GM18858 (cell line): ENCODE measurements at regions not wholly inside any gene's neighbourhood (a gene's known extent, or its start where the extent isn't known, plus 50 kb on each side); places are given as distances from the start of the nearest gene placed in this dataset.

Source experiments
- ATAC-seq: cut with Tn5 transposase; IDR thresholded peaks from one replicate; pipeline ENCODE4 v1.9.1; 2021; ENCODE audit not compliant: unreplicated experiment

DNA sequence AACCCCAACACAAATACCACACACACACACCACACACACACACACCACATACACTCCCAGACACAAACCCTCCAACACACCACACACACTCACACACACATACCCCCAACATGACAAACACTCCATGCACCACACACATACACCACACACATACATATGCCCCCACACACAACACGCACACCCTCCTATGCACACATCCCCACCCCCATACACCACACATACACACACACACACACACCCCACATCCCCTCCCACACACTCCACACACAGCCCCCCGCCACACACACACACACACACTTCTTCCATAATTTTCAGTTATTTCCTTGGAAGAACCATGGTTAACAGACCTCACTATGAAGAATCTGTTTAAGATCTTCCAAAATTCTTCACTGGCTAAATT, 173.5 kb upstream of the KCNIP4 start:
- no peak for ATAC-seq

DNA sequence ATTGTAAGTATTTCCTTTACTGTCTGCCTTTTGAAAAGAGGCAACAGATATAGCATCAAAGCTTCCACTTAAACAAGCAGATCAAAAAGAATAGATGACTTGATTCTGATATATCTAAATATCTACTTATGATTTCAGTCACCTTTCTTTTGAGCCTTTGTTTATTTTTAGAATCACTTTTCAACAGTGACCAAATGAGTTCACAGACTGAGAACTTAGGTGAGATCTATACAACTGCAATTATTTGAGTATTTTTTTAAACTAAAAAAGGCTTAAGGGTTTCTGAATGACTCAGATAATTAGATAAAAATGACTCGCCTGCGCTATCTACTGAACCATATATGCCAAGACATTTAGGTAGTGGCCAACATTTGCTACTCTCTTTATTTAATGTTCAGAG, 166.7 kb upstream of the KCNIP4 start:
- ATAC-seq, result no peak

DNA sequence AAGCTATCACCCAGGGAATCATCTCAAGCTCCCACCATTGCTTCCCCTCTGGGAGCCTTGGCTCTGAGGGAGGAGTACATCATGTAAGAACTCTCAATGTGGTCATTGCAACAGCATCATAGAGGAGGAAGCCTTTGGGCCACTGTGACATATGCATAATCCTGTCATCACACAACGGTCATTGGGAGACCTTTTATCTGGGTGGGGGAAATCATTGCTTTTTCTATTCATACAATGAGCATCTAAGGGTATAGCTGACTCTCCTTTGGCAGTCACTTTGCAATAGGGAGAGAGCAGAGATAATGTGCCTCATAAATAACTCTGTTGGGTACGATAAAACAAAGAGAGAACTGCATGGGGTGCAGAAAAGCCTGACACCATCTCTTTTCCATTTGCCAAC, 155.2 kb upstream of the KCNIP4 start:
- no peak for ATAC-seq

DNA sequence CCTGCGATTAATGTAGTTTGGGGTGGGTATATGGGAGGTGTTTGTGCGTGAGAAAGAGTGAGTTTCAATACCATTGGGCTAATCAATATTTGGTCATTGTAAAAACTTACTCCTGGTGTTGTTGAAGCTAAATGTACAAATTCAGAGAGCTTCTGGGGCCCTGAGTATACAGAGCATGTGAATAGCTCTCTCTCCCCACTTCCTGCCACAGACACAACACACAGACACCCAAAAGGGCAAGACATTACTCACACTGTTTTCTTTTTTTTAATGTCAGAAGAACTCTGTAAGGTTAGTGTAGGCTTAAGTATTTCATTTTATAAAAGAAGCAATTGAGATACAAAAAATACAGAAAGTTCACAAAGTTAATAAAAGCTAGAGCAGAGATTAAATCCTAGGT, 151.3 kb upstream of the KCNIP4 start:
- no peak for ATAC-seq

DNA sequence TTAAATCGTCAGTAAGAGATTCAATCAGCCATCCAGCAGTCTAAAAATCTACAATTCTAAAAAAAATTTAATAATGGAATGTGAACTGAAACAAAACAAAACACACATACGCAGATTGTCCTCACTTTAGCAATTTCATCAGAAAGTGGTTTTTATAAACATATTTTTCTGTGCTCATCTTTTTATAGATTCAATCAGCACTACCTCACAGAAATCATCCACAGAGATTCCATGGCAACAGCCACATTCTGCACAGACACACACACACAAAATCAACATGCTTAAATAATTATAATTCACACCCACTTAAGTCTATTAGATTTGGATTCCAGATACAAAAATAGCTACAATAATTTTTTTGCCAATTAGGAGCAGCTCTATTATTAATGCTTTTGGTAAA, 149.0 kb upstream of the KCNIP4 start:
- no peak for ATAC-seq

DNA sequence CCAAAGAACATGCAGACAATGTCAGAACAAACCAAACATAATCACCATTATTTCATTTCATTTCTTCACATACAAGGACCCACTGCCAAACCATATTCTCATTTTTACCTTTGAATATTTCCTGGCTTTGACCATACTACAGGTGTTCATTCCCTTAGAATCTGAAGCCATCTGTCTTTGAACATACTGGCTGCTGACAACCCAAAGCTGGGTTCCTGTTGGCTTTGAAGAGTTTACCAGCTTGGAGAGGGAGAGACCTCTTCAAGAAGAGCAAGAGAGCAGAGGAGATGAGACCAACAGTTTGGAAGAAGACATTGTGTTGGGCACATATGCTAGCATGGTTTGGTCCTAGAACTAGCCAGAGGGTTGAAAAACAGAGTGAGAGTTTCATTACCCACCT, 145.6 kb upstream of the KCNIP4 start:
- ATAC-seq, result no peak

DNA sequence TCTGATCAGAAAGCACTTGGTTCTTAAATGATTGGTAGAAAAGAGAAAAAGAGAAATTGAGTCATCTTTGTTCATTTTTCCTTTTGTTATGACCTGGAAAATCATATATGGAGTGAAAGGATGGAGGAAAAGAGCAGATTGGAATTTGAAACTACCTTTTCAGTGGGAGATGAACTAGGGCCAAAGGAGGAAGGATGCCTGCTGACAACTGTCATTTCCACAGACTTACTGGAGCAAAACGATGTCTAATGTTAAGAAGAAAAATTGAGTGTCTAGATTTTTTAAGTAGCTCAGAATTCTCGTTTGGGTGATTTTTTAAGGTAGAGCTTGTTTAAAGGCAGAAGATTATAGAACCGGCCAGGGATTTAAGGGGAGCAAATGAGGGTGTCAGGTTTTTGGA, 144.6 kb upstream of the KCNIP4 start:
- no peak for ATAC-seq

DNA sequence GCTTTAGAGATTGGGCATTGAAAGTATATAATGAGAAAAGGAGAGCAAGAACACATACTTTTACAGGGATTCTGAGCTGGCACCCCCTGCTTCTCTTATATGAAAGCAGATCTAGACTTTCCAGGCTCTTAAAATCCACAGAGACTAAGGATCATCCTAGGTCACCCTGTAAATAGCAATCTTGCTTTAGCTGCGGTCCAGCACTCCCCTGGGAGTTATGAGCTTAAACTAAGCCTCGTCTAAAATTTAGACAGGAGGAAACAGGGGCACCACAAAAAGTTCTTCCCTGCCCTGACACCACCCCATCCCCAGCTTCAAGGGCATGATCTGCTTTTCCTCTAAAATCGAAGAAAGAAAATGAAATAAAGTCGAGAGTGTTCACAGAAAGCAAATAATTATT, 143.3 kb upstream of the KCNIP4 start:
- ATAC-seq, result no peak

DNA sequence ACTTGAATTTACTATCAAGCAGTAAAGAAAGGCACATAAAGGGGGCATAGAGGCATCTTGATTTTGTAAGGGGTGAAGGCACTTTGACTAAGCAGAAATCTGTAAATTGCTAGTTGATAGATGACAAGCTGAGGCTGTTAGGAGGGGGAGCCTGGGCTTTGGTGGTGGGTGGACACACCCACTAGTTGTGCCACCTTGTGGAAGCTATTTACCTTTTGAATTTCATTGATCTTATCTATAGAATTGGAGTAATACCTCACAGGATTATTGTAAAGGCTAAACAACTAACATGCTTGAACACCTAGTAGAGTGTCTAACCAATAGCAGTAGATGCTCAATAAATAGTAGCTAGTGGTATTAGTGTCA, 142.8 kb upstream of the KCNIP4 start:
- ATAC-seq, result no peak

DNA sequence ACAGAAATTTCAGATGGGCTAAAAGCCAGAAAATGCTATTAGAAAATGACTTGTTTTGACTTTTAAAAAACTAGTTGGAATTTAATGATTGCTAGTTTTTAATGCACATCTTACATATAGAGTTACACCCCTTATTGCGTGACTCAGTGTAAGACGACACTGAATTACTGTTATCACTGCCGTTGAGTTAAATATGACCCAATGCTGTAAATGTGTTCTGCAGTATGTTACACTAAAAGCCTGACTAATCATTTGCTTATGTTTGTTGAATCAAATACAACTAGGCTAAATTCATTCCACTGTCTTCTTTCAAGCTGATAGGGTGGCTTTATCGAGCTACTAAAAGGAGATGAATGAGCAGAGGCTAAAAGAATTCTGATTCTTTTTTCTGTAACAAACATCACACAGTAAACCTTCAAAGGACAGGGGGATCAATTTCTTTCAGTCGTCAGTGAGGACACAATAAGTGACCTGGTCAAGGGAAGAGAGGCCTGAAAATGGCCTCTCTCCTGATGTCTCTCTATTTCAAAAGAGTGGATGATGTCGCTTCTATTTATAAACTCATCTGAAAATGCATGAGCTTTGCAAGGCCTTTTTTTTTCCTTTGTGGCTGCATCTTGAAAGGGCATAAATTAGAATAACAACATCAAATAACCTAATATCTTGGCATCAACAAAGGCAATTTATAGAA, 142.2 kb upstream of the KCNIP4 start:
- no peak for ATAC-seq

DNA sequence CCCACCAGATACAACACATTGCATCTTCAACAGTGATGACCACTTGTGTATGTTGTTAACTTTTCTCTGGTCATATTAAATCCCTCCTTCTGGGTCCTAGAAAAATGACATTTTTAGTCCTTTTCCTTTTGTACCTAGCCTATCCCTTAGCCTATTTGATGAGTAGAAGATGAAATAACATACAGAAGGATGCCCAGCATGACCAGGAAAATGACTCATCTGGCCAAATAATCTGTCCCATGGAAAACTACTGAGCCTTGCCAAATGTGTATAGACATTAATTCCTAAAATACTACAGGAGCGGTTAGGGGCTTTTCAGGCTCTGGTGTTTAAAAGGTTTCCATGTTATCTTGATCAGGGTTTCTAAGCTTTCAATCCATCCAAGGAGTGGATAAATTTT, 129.0 kb upstream of the KCNIP4 start:
- ATAC-seq, result no peak

DNA sequence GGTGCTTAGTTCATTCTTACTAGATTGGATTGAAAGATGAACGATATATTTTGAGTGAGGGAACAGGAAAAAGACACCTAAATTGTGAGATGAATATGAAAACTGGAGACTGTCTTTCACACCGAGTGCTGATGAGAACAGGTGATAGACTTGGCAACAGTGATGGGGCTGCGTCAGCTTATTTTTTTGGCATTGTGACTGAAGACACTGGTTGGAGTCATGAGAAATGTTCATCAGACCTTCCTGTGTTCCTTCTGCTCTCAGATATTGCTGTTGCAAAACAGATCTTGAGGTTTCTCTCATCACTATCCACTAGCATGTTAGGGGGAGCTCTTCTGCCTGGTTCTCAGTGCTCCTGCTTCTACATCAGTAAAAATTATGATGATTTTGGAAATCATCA, 124.2 kb upstream of the KCNIP4 start:
- no peak for ATAC-seq

DNA sequence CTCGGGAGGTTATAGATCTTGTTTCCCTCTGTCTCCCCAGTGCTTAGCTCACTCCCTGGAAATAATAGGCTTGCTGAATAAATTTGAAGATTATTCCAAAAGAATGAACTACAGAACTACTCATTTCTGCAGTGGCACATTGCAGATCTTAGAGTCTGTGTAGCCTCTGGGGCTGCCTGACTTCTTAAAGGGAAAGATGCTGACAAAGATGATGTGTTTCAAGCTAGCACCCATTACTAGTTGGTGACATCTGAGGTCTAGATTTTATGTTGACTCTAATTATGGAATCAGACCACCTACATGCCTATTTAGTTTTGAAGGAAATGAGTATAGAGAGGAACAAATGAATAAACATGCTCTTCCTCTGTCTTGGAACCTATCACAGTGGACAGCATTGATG, 123.7 kb upstream of the KCNIP4 start:
- ATAC-seq, result no peak

DNA sequence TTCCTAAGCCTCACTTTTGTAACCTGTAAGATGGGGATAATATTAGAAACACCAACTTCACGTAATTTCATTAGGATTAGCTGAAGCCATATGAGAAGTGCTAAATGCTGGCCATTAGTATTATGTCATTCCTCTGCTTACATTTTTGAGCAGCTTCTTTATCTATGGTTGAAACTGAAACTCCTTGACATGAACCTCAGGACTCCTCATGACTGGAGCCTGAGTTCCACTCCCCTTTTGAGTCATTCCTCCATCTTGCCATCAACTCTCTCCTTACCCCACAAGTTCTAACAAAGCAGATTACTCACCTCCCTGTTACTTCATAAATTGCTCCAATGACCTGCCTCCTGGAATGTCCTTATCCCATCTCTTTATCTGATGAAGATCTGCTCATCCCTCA, 123.2 kb upstream of the KCNIP4 start:
- peak; percentile 97 for ATAC-seq

DNA sequence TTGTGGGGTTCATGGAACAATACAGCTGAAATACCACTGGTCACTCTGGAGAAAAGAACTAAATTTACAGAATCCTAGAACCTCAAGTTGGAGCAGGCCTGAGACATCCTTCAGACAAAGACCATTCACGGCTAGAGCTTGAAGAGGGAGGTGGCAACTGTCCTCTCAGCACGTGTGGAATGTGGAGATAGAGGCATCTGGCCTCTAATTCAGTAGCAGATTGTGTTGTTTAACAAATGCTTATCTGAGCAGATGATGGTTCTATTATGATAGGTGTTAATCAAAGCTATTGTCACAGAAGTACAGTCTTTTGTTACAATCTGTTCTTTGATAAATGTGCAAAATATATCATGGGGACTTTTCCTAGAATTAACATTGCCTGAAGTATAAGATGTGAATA, 121.7 kb upstream of the KCNIP4 start:
- no peak for ATAC-seq

DNA sequence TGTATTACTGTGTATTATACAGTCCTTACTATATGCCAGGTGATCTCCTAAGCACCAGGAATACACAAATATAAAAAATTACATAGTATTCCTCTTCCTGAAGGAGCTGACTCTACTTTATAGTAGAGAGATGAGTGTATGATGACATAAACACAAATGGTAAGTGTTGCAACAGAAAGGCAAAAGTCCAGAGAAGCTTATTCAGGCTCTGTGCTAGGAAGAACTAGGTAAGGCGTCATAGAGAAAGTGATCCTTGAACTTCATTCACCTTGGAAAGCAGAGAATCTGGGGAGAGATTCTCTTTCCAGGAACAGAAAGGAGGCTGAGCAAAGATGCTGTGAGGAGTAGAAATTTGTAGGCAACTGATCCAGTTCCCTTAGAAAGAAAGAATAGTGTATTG, 115.0 kb upstream of the KCNIP4 start:
- no peak for ATAC-seq

DNA sequence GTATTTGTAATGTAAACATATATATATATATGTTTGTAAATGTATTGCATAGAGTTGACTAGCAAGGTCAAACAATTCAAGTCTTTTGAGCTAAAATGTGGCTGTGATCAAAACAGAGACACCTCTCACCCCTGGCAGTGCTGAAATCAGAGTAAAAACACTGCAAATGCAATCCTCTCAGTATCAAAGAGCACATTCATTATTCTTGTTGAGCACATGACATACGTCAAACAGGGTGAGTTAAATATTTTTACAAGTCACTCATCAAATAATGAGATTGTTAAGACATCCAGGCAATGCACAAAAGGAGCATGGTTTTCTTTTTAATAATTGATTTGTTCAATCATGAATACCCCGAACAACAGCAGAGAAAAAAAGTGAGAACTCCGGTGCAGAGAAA, 114.1 kb upstream of the KCNIP4 start:
- ATAC-seq, result no peak

DNA sequence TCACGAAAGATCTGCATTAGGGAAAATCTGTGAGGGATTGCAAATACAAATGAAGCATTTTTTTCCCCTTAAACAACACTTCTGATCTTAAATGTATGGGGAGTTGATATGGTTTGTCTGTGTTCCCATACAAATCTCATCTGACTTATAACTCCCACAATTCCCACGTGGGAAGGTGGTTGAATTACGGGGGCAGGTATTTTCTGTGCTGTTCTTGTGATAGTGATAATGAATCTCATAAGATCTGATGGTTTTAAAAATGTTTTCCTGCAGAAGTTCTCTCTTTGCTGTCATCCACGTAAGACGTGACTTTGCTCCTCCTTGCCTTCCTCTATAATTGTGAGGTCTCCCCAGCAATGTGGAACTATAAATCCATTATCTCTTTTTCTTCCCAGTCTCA, 107.4 kb upstream of the KCNIP4 start:
- no peak for ATAC-seq

DNA sequence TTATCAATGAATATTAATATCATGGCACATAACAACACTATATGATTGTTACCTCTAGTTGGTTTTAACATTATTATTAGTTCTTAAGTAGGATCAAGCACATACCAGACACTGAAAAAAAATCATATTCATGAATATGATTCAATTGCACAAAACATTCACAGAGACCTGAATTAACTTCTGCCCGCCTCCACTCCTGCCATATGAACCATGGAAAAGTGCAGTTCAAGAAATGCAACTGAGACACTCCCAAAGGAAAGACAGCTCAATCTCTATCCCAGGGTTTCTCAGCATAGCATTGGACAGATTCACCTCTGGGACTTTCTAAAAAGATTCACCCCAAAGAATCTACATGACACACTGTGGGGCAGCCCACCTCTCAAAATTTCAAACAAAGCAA, 103.5 kb upstream of the KCNIP4 start:
- ATAC-seq, result no peak

DNA sequence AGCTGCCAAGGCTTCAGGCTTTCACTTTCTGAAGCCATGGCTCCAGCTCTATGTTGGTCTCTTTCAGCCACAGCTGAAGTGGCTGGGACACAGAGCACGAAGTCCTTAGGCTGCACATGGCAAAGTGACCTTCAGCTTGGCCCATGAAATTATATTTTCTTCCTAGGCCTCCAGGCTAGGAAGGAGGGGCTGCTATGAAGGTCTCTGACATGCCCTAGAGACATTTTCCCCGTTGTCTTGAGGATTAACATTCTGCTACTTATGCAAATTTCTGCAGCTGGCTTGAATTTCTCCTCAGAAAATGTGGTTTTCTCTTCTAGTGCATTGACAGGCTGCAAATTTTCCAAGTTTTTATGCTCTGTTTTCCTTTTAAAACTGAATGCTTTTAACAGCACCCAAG, 99.8 kb upstream of the KCNIP4 start:
- ATAC-seq, result no peak

DNA sequence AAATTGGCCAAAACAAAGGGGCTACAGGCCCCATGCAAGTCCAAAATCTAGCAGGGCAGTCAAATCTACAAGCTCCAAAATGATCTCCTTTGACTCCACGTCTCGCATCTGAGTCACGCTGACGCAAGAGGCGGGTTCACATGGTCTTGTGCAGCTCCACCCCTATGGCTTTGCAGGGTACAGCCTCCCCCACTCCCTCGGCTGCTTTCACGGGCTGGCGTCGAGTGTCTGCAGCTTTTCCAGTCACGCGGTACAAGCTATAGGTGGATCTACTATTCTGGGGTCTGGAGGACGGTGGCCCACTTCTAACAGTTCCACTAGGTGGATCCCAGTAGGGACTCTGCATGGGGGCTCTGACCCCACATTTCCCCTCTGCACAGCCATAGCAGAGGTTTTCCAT, 99.2 kb upstream of the KCNIP4 start:
- no peak for ATAC-seq

DNA sequence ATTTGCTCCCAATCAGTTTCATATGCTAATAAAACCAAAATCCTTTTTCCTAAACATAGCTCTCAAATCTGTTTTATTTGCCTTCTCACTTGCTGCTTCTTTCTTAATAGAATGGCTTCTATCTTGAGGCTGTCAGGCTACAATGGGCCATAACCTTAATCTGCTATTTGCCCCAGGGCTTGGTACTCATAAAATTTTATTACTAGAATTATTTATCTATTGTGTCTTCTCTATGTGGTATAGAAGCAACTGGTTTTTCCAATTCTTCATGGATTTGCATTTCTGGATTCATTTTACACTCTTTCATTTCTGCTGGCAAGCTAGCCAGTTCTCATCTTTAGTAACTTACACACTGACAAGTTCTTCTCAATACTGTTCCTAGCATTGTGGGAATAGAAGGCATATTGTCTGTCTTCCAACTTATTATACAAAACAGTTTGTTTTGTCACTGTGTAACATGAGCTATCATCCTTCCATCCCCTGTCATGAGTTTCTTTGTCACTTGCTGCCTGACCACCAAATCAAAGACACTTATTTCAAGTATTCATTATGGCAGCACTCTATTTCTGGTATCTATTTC, 96.6 kb upstream of the KCNIP4 start:
- no peak for ATAC-seq

DNA sequence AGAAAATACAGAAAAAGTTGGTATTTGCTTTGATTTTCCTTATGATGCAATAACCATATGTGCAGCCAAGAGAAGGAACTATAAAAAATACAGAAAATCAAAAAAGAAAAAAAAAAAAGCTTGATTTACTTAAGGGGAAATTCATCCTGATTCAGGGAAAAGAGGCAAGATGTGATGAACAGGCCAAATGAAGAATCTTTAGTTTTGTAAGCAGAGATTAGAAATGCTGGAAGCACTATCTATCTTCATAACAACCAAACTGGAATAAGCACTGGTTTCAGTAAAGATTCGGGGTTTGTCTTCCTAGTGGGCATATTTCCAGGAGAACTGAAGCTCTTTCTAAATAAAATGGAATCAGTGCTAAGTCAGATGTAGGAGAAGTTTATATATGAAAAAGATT, 82.9 kb upstream of the KCNIP4 start:
- ATAC-seq, result no peak
